HepG2 (cell line): ENCODE measurements at regions not wholly inside any gene's neighbourhood (a gene's known extent, or its start where the extent isn't known, plus 50 kb on each side); places are given as distances from the start of the nearest gene placed in this dataset.

Experiments used
- ATAC-seq: fragments of 200-7000 bp; cut with Tn5 transposase; 3 replicates; pipeline ENCODE4 v1.9.1; 2020; ENCODE audit warnings: mild to moderate bottlenecking, moderate library complexity
- BruUV-seq: library from RNA; stranded (reverse); fragments of 400-500 nt; replicated peaks from 2 replicates; lab custom pipeline; 2021; lab: Mats Ljungman, UMichigan
- CTCF ChIA-PET: fragments of 300-600 bp; formaldehyde crosslinking; extraction: SDS; loops from one replicate; lab custom pipeline; 2021; ENCODE audit warnings: low total read pairs, inconsistent platforms, low intra/inter-chr PET ratio; lab: Yijun Ruan, JAX
- POLR2A ChIA-PET: fragments of 350-600 bp; sonication (Branson Sonifier 250); formaldehyde crosslinking; loops from one replicate; lab custom pipeline; 2020; ENCODE audit warnings: antibody characterized with exemption, inconsistent platforms; lab: Yijun Ruan, JAX
- DNase-seq: peaks from one replicate; pipeline ENCODE4 v3.0.0-alpha.2; 2015; ENCODE audit warnings: low spot score
- FAIRE-seq: peaks from 3 replicates; lab custom pipeline; 2011; peaks lifted over from hg19 to GRCh38; lab: Jason Lieb, UNC
- H2AFZ ChIP-seq: one replicate; pipeline ENCODE4 v1.6.1; 2011; ENCODE audit warnings: low read length, inconsistent platforms
- H3K27ac ChIP-seq: fragments of 300-600 bp; 3 replicates; pipeline ENCODE4 v1.8.0; 2011; ENCODE audit warnings: mixed run types, mild to moderate bottlenecking, mixed read lengths, low read length, inconsistent platforms; ENCODE audit not compliant: insufficient read depth; ENCODE audit errors: extremely low read length
- H3K27me3 ChIP-seq, 2 experiments: fragments of 200-600 bp in 1 of 2; 2 replicates in 1 of 2; 3 replicates in 1 of 2; pipeline versions ENCODE4 v1.6.0 to v1.8.0; 2011; ENCODE audit warnings: low read length in 2 of 2, mild to moderate bottlenecking in 2 of 2, moderate library complexity in 2 of 2, inconsistent platforms in 1 of 2; ENCODE audit not compliant: insufficient read depth in 2 of 2, control insufficient read depth in 1 of 2
- H3K36me3 ChIP-seq, 2 experiments: fragments of 200-600 bp in 1 of 2; replicated peaks in 1 of 2; 2 replicates in 1 of 2; 3 replicates in 1 of 2; pipeline versions ENCODE4 v1.5.1 to v1.8.0; 2011; ENCODE audit warnings: low read length in 2 of 2, inconsistent platforms in 1 of 2; ENCODE audit not compliant: insufficient read depth in 2 of 2, control insufficient read depth in 1 of 2
- H3K4me1 ChIP-seq: 2 replicates; pipeline ENCODE4 v1.5.1; 2012; ENCODE audit warnings: low read length, inconsistent platforms; ENCODE audit not compliant: insufficient read depth
- H3K4me2 ChIP-seq: 2 replicates; pipeline ENCODE4 v1.6.0; 2011; ENCODE audit warnings: low read depth, low read length, inconsistent platforms
- H3K4me3 ChIP-seq, 3 experiments: fragments of 200-600 bp in 1 of 3; sonication (generic), shearing (Covaris generic) in 1 of 3; replicated peaks in 1 of 3; 2 replicates each; pipeline ENCODE4 v1.5.1; 2011 to 2016; ENCODE audit warnings: low read length in 3 of 3, inconsistent platforms in 2 of 3, low read depth in 2 of 3, mild to moderate bottlenecking in 2 of 3, control low read depth in 1 of 3, mixed read lengths in 1 of 3; ENCODE audit not compliant: insufficient read depth in 1 of 3
- H3K79me2 ChIP-seq: one replicate; pipeline ENCODE4 v1.6.1; 2011; ENCODE audit warnings: low read length, inconsistent platforms; ENCODE audit not compliant: insufficient read depth
- H3K9ac ChIP-seq: 2 replicates; pipeline ENCODE4 v1.6.0; 2011; ENCODE audit warnings: mild to moderate bottlenecking, low read depth, low read length, inconsistent platforms; ENCODE audit not compliant: insufficient read depth
- H3K9me3 ChIP-seq: 2 replicates; pipeline ENCODE4 v1.5.1; 2012; ENCODE audit warnings: mild to moderate bottlenecking, low read length
- H4K20me1 ChIP-seq: 2 replicates; pipeline ENCODE4 v1.6.0; 2011; ENCODE audit warnings: inconsistent platforms, mild to moderate bottlenecking, low read length, moderate library complexity; ENCODE audit not compliant: insufficient read depth
- CBX2 ChIP-seq, 2 experiments: fragments of 200-600 bp in 1 of 2; sonication (generic); formaldehyde crosslinking in 1 of 2; IDR thresholded peaks; 2 replicates each; pipeline versions ENCODE4 v1.7.0 to v1.8.1; 2018 to 2022; ENCODE audit warnings: low read depth in 2 of 2, low read length in 1 of 2, mild to moderate bottlenecking in 1 of 2, missing genetic modification reagents in 1 of 2
- FOXA1 ChIP-seq, 2 experiments: fragments of 450-650 bp in 1 of 2; sonication (generic) in 1 of 2; formaldehyde crosslinking in 1 of 2; IDR thresholded peaks; 2 replicates each; pipeline versions ENCODE4 v1.4.0 to v1.6.1; 2016 to 2020; ENCODE audit warnings: missing genetic modification reagents in 1 of 2
- KLF12 ChIP-seq: sonication (generic); formaldehyde crosslinking; IDR thresholded peaks from 2 replicates; pipeline ENCODE4 v1.4.0; 2020; ENCODE audit warnings: missing genetic modification reagents, borderline replicate concordance
- MXI1 ChIP-seq: IDR thresholded peaks from 3 replicates; pipeline ENCODE4 v1.6.1; 2012; ENCODE audit warnings: low read depth, low read length, inconsistent platforms, borderline replicate concordance
- MZF1 ChIP-seq: sonication (generic); formaldehyde crosslinking; IDR thresholded peaks from 2 replicates; pipeline ENCODE4 v1.8.1; 2023; ENCODE audit warnings: mild to moderate bottlenecking, missing genetic modification reagents, borderline replicate concordance
- NR2C2 ChIP-seq: sonication (generic); formaldehyde crosslinking; IDR thresholded peaks from 2 replicates; pipeline ENCODE4 v1.4.0; 2020; ENCODE audit warnings: missing genetic modification reagents, mild to moderate bottlenecking, moderate library complexity, borderline replicate concordance
- PBX2 ChIP-seq: IDR thresholded peaks from 2 replicates; pipeline ENCODE4 v1.6.1; 2016; ENCODE audit warnings: control low read depth
- SMARCE1 ChIP-seq: fragments of 450-650 bp; IDR thresholded peaks from 2 replicates; pipeline ENCODE4 v1.6.1; 2017; ENCODE audit warnings: borderline replicate concordance
- TBX3 ChIP-seq: fragments of 450-650 bp; IDR thresholded peaks from 2 replicates; pipeline ENCODE4 v1.6.1; 2017; ENCODE audit warnings: antibody characterized with exemption, mild to moderate bottlenecking, inconsistent platforms, borderline replicate concordance
- ZFY ChIP-seq: sonication (generic); formaldehyde crosslinking; IDR thresholded peaks from 2 replicates; pipeline ENCODE4 v1.4.0; 2020; ENCODE audit warnings: missing genetic modification reagents
- ZNF646 ChIP-seq: sonication (generic); formaldehyde crosslinking; IDR thresholded peaks from 2 replicates; pipeline ENCODE4 v1.9.0; 2021; ENCODE audit warnings: mild to moderate bottlenecking, missing genetic modification reagents
- ZNF766 ChIP-seq: sonication (generic); formaldehyde crosslinking; IDR thresholded peaks from 2 replicates; pipeline ENCODE4 v1.5.0; 2020; ENCODE audit warnings: missing genetic modification reagents, borderline replicate concordance
- WGBS: methylation state at CpG from one replicate; pipeline ENCODE4 v1.1.6; 2017; ENCODE audit warnings: low lambda C conversion rate; 5-methylcytosine and 5-hydroxymethylcytosine counted together
- in situ Hi-C: cut with HindIII; loops from 2 replicates; pipeline ENCODE4 v1.10.0; 2017; ENCODE audit warnings: low pct_unique_long_range_greater_than_20kb; ENCODE audit not compliant: extremely low pct_ligation_motif_present
- intact Hi-C: fragments of 100-400 bp; cut with micrococcal nuclease; formaldehyde crosslinking; loops from one replicate; pipeline ENCODE4 v1.10.0; 2022; ENCODE audit not compliant: unreplicated experiment

DNA sequence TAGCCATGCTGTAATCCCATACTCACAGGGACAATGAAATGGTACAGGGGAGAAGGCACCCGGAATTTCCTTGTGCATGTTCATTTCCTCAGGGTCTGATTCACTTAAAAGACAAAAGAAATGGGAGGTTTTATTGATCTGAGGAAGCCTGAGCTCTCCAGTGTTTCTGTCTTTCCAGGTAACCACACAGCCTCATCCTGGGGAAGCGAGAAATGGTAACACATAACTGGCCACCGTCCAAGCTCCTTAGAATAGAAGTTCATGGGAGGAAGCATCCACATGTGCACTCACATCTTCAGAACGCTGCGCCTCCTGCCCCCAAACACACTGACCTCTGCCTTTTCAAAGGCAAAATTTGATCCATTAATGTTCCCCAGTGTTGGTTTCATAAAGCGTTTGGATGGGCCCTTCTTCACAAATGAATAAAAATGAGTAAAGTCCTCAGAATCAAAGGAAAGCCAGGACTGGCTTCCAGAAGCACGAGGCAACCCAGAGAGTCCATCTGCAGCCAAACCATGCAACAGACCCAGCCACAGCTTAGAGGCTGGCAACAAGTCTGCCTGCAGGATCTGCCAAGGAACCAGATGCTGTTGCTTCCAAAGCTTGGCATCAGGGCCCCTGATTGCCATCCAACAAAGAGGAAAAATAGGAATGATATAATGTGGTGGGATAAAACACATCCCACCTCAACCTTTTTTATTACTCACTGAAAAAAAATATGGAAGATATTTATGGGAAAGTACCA is 120.3 kb downstream of the ZBTB18 start:
- DNase-seq (no peak), ATAC-seq (no peak), FAIRE-seq (no peak)
- no peak overlapping the region for H3K27ac ChIP-seq
- H3K9me3 ChIP-seq, result no peaks in the 10 kb centered on the region
- intact Hi-C loops (no loop called here), in situ Hi-C loops (no loop called here)
- TF ChIP-seq MZF1 (no peak), FOXA1 (IDR thresholded peaks at IDR 0.05) (no peak), FOXA1 (CRISPR knock-in tag; IDR thresholded peaks at IDR 0.05) (no peak), KLF12 (CRISPR knock-in tag) (no peak), ZFY (CRISPR knock-in tag) (no peak), PBX2 (CRISPR knock-in tag) (no peak), MXI1 (no peak), SMARCE1 (no peak), CBX2 (IDR thresholded peaks at IDR 0.05; ENCODE audit: low read depth, low read length) (no peak), CBX2 (CRISPR knock-in tag; IDR thresholded peaks at IDR 0.05; ENCODE audit: low read depth) (no peak), TBX3 (no peak), ZNF766 (CRISPR knock-in tag) (no peak), NR2C2 (CRISPR knock-in tag) (no peak), ZNF646 (CRISPR knock-in tag) (no peak)
- no peak overlapping the region for H3K4me2 ChIP-seq
- no peaks in the 10 kb centered on the region for H3K27me3 ChIP-seq
- H4K20me1 ChIP-seq, result no peaks in the 10 kb centered on the region
- H3K36me3 ChIP-seq, result no peaks in the 10 kb centered on the region
- H3K9ac ChIP-seq, result no peak overlapping the region
- CTCF ChIA-PET, result no interaction called here
- POLR2A ChIA-PET, result no interaction called here
- H3K79me2 ChIP-seq, result no peaks in the 10 kb centered on the region
- no peaks in the 10 kb centered on the region for H3K4me1 ChIP-seq
- H2AFZ ChIP-seq, result no peak overlapping the region
- 19% methylated on average over 7 of the region's 7 CpGs for WGBS
- no TSS peak for BruUV-seq
- H3K4me3 ChIP-seq, result no peak overlapping the region
